ENCODE measurements at regions not wholly inside any gene's neighbourhood (a gene's known extent, or its start where the extent isn't known, plus 50 kb on each side); places are given as distances from the start of the nearest gene placed in this dataset.

GRCh38 chr5:7955476-7955875 lies 86.5 kb downstream of the MTRR start:
- H4K20me1 ChIP-seq (ENCODE audit: low read depth, low read length): no peaks in the 10 kb centered on the region
- H3K9me2 ChIP-seq (replicated peaks; ENCODE audit: insufficient read depth, low read length): no peaks in the 10 kb centered on the region
- no peaks in the 10 kb centered on the region for H3K9me3 ChIP-seq (ENCODE audit: insufficient read depth, low read length)
- no peak overlapping the region for H3K9ac ChIP-seq (ENCODE audit: low read length)
- H3K79me2 ChIP-seq (ENCODE audit: insufficient read depth, low read length): no peaks in the 10 kb centered on the region
- H3K36me3 ChIP-seq (ENCODE audit: low read length): no peaks in the 10 kb centered on the region
- no peaks in the 10 kb centered on the region for H3F3A ChIP-seq (ENCODE audit: insufficient read depth)
- no peak for TF ChIP-seq CTCF (IDR thresholded peaks at IDR 0.05; ENCODE audit: insufficient read depth, low read length, poor library complexity, severe bottlenecking)
- TF ChIP-seq EZH2phosphoT487 (conservative IDR thresholded peaks at IDR 0.05; ENCODE audit: low read length): no peak
- no peak overlapping the region for H3K27ac ChIP-seq (ENCODE audit: low read depth, low read length)
- H3K4me2 ChIP-seq (ENCODE audit: low read depth, low read length, poor library complexity, severe bottlenecking): no peak overlapping the region
- H3K4me3 ChIP-seq (ENCODE audit: insufficient read depth, low read length, poor library complexity, severe bottlenecking): no peak overlapping the region
- H2AFZ ChIP-seq (ENCODE audit: low read depth, low read length, severe bottlenecking): no peak overlapping the region
- H3K27me3 ChIP-seq (ENCODE audit: low read length): no peaks in the 10 kb centered on the region

GRCh38 chr5:7957329-7957728 lies 88.4 kb downstream of the MTRR start:
- Histone ChIP-seq H3F3A (ENCODE audit: insufficient read depth) (no peaks in the 10 kb centered on the region), H3K79me2 (ENCODE audit: insufficient read depth, low read length) (no peaks in the 10 kb centered on the region), H3K4me3 (ENCODE audit: insufficient read depth, low read length, poor library complexity, severe bottlenecking) (no peak overlapping the region), H3K4me2 (ENCODE audit: low read depth, low read length, poor library complexity, severe bottlenecking) (no peak overlapping the region), H3K9ac (ENCODE audit: low read length) (no peak overlapping the region), H2AFZ (ENCODE audit: low read depth, low read length, severe bottlenecking) (no peak overlapping the region), H3K9me2 (replicated peaks; ENCODE audit: insufficient read depth, low read length) (no peaks in the 10 kb centered on the region), H3K27ac (ENCODE audit: low read depth, low read length) (no peak overlapping the region), H3K9me3 (ENCODE audit: insufficient read depth, low read length) (no peaks in the 10 kb centered on the region), H3K27me3 (ENCODE audit: low read length) (no peaks in the 10 kb centered on the region), H3K36me3 (ENCODE audit: low read length) (no peaks in the 10 kb centered on the region), H4K20me1 (ENCODE audit: low read depth, low read length) (no peaks in the 10 kb centered on the region)
- TF ChIP-seq EZH2phosphoT487 (conservative IDR thresholded peaks at IDR 0.05; ENCODE audit: low read length): no peak
- no peak for TF ChIP-seq CTCF (IDR thresholded peaks at IDR 0.05; ENCODE audit: insufficient read depth, low read length, poor library complexity, severe bottlenecking)

DNA sequence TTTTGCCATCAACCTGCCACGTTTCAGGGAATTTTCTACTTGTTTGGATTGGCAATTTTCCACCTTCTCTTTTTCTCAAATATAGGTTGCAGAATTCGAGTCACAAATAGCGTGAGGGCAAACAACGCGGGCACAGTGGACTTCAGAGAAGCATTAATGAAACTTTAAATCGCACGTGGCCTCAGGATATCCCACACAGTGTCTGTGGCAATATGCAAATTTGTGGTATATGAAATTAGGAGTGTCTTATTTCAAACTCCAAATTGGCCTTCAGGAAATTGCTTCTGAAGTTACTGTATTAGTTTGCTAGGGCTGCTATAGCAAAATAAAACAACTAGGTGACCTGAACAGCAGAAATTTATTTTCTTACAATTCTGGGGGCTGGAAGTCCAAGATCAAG lies 91.2 kb downstream of the MTRR start:
- no peak overlapping the region for H3K9ac ChIP-seq (ENCODE audit: low read length)
- no peak overlapping the region for H2AFZ ChIP-seq (ENCODE audit: low read depth, low read length, severe bottlenecking)
- H3K36me3 ChIP-seq (ENCODE audit: low read length): no peaks in the 10 kb centered on the region
- H3K9me3 ChIP-seq (ENCODE audit: insufficient read depth, low read length): no peaks in the 10 kb centered on the region
- H3K27me3 ChIP-seq (ENCODE audit: low read length): no peaks in the 10 kb centered on the region
- no peak overlapping the region for H3K4me3 ChIP-seq (ENCODE audit: insufficient read depth, low read length, poor library complexity, severe bottlenecking)
- no peak for TF ChIP-seq EZH2phosphoT487 (conservative IDR thresholded peaks at IDR 0.05; ENCODE audit: low read length)
- no peak for TF ChIP-seq CTCF (IDR thresholded peaks at IDR 0.05; ENCODE audit: insufficient read depth, low read length, poor library complexity, severe bottlenecking)
- no peaks in the 10 kb centered on the region for H3K9me2 ChIP-seq (replicated peaks; ENCODE audit: insufficient read depth, low read length)
- no peaks in the 10 kb centered on the region for H4K20me1 ChIP-seq (ENCODE audit: low read depth, low read length)
- no peaks in the 10 kb centered on the region for H3K79me2 ChIP-seq (ENCODE audit: insufficient read depth, low read length)
- no peaks in the 10 kb centered on the region for H3F3A ChIP-seq (ENCODE audit: insufficient read depth)
- no peak overlapping the region for H3K4me2 ChIP-seq (ENCODE audit: low read depth, low read length, poor library complexity, severe bottlenecking)
- H3K27ac ChIP-seq (ENCODE audit: low read depth, low read length): no peak overlapping the region

- Histone ChIP-seq H2AFZ (ENCODE audit: low read depth, low read length, severe bottlenecking) (no peak overlapping the region), H3K4me3 (ENCODE audit: insufficient read depth, low read length, poor library complexity, severe bottlenecking) (no peak overlapping the region), H4K20me1 (ENCODE audit: low read depth, low read length) (no peaks in the 10 kb centered on the region), H3K27ac (ENCODE audit: low read depth, low read length) (no peak overlapping the region), H3K9ac (ENCODE audit: low read length) (no peak overlapping the region), H3K27me3 (ENCODE audit: low read length) (no peaks in the 10 kb centered on the region), H3K79me2 (ENCODE audit: insufficient read depth, low read length) (no peaks in the 10 kb centered on the region), H3K9me2 (replicated peaks; ENCODE audit: insufficient read depth, low read length) (no peaks in the 10 kb centered on the region), H3K4me2 (ENCODE audit: low read depth, low read length, poor library complexity, severe bottlenecking) (no peak overlapping the region), H3F3A (ENCODE audit: insufficient read depth) (no peaks in the 10 kb centered on the region), H3K9me3 (ENCODE audit: insufficient read depth, low read length) (no peaks in the 10 kb centered on the region), H3K36me3 (ENCODE audit: low read length) (no peaks in the 10 kb centered on the region)
- no peak for TF ChIP-seq EZH2phosphoT487 (conservative IDR thresholded peaks at IDR 0.05; ENCODE audit: low read length)
- no peak for TF ChIP-seq CTCF (IDR thresholded peaks at IDR 0.05; ENCODE audit: insufficient read depth, low read length, poor library complexity, severe bottlenecking)
These were observed 92.6 kb downstream of the MTRR start for GRCh38 chr5:7961540-7961939.
